HepG2 (cell line): ENCODE measurements at regions not wholly inside any gene's neighbourhood (a gene's known extent, or its start where the extent isn't known, plus 50 kb on each side); places are given as distances from the start of the nearest gene placed in this dataset.

Source experiments
- EEA1 ChIP-seq: sonication (generic); formaldehyde crosslinking; IDR thresholded peaks from 2 replicates; pipeline ENCODE4 v1.5.1; 2020; ENCODE audit warnings: mild to moderate bottlenecking, missing genetic modification reagents, borderline replicate concordance
- HDAC1 ChIP-seq: sonication (generic); formaldehyde crosslinking; IDR thresholded peaks from 2 replicates; pipeline ENCODE4 v1.5.1; 2020; ENCODE audit warnings: mild to moderate bottlenecking, missing genetic modification reagents
- HMG20A ChIP-seq: IDR thresholded peaks from 2 replicates; pipeline ENCODE4 v1.6.1; 2016; ENCODE audit warnings: borderline replicate concordance
- ZBTB8A ChIP-seq: sonication (generic); formaldehyde crosslinking; IDR thresholded peaks from 2 replicates; pipeline ENCODE4 v1.4.0; 2020; ENCODE audit warnings: mild to moderate bottlenecking, low read depth, missing genetic modification reagents, borderline replicate concordance
- ZMAT3 ChIP-seq: sonication (generic); formaldehyde crosslinking; conservative IDR thresholded peaks from 2 replicates; pipeline ENCODE4 v1.7.0; 2021; ENCODE audit warnings: missing genetic modification reagents
- TF ChIP-seq, protein P1 (sequence below): sonication (generic); formaldehyde crosslinking; IDR thresholded peaks from 2 replicates; pipeline ENCODE4 v1.9.0; 2021; ENCODE audit warnings: missing genetic modification reagents, borderline replicate concordance

DNA sequence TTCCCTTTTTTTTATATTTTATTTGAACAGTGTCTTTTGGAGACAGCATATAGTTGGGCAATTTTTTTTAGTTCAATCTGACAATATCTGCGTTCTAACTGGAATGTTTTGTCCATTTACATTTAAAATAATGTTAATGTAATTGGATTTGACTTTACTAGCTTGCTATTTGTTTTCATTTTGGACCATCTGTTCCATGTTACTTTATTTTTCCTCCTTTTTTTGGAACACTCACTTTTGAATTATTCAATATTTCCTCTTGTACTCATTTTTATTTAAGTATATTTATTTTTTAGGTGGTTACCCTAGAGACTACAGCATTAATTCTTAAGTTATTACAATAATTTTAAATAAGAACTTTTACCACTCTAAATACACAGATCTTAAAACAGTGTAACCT lies 62.8 kb upstream of the C1orf87 start:
- TF ChIP-seq ZBTB8A (CRISPR knock-in tag) (no peak), HDAC1 (CRISPR knock-in tag) (no peak), EEA1 (no peak), ZMAT3 (no peak), HMG20A (CRISPR knock-in tag) (no peak)
- TF ChIP-seq, protein P1, sequence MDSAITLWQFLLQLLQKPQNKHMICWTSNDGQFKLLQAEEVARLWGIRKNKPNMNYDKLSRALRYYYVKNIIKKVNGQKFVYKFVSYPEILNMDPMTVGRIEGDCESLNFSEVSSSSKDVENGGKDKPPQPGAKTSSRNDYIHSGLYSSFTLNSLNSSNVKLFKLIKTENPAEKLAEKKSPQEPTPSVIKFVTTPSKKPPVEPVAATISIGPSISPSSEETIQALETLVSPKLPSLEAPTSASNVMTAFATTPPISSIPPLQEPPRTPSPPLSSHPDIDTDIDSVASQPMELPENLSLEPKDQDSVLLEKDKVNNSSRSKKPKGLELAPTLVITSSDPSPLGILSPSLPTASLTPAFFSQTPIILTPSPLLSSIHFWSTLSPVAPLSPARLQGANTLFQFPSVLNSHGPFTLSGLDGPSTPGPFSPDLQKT (CRISPR knock-in tag), result no peak
